Coronary artery (tissue), 2 donors: ENCODE measurements at regions not wholly inside any gene's neighbourhood (a gene's known extent, or its start where the extent isn't known, plus 50 kb on each side); places are given as distances from the start of the nearest gene placed in this dataset.

Source experiments
- DNase-seq: peaks from one replicate; pipeline ENCODE4 v3.0.0-alpha.2; 2017; ENCODE audit warnings: low spot score
- H3K27ac ChIP-seq, 2 donors: fragments of 200-600 bp; sonication (generic); one replicate each; pipeline ENCODE4 v1.5.1; 2016 to 2019
- H3K4me3 ChIP-seq: fragments of 200-600 bp; sonication (generic); 2 replicates; pipeline ENCODE4 v1.5.1; 2016; ENCODE audit warnings: mild to moderate bottlenecking, moderate library complexity
- TF ChIP-seq, protein P1 (sequence below): fragments of 200-600 bp; sonication (generic); IDR thresholded peaks from one replicate; pipeline ENCODE4 v1.5.1; 2019; ENCODE audit warnings: antibody characterized with exemption

DNA sequence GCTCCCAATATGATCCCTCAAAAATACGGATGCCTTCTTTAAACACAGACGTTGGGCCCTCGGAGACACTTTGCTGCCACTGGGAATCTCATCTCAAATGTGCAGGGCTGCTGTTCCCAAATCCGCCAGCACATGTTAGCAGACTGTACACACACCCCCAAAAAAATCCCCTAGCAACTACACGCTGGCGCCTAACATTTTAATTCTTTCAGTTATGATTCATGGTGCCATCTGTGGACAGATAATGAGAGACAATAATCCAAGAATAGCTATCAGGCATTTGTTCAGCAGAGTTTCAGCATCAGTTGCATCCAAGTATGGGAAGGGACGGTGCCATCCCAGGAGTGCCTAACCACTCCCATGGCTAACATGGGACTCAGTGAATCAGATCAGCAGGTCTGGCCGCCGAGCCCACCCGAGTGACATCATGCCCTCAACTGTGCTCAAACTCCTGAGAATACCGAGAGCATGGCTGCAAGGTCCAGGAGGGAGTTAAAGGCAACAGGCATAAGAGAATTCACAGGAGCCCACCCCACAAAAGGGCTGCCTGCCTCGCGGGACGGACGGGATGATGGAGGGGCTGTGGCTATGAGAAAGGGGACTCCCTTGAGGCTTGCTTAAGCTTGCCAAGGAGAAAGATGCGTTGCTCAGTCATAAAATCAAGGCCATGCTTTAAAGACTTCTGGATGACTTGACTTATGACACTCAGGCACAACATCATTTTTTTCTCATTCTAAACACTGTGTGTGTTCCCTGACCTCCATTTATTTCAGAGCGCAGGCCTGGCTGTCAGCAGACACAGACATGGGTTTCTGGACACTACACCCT lies 337.0 kb downstream of the SHANK2 start:
- DNase-seq = no peak
- TF ChIP-seq, protein P1, sequence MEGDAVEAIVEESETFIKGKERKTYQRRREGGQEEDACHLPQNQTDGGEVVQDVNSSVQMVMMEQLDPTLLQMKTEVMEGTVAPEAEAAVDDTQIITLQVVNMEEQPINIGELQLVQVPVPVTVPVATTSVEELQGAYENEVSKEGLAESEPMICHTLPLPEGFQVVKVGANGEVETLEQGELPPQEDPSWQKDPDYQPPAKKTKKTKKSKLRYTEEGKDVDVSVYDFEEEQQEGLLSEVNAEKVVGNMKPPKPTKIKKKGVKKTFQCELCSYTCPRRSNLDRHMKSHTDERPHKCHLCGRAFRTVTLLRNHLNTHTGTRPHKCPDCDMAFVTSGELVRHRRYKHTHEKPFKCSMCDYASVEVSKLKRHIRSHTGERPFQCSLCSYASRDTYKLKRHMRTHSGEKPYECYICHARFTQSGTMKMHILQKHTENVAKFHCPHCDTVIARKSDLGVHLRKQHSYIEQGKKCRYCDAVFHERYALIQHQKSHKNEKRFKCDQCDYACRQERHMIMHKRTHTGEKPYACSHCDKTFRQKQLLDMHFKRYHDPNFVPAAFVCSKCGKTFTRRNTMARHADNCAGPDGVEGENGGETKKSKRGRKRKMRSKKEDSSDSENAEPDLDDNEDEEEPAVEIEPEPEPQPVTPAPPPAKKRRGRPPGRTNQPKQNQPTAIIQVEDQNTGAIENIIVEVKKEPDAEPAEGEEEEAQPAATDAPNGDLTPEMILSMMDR = no peak
- Histone ChIP-seq H3K4me3 (no peak overlapping the region), H3K27ac (no peak overlapping the region)

DNA sequence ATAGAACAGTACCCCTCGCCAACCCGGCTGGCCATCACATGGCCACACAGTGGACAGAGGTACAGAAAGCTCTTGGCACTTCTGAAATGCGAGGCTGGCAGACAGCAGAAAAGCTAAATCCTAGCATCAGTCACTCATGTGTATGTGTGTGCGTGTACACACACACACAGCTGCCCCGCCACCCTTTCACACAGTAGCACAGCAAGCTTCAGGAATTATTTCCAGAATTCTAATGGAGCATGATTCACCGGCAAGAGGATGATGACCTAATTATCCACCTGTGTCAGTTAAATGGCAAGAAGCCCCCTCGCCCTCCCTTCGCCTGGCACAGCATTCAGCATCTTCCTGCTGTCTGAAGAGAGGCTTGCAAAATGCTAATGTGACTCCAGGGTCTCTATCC lies 336.0 kb downstream of the SHANK2 start:
- TF ChIP-seq, protein P1 = no peak
- no peak for DNase-seq
- no peak overlapping the region for H3K4me3 ChIP-seq
- H3K27ac ChIP-seq = no peak overlapping the region

DNA sequence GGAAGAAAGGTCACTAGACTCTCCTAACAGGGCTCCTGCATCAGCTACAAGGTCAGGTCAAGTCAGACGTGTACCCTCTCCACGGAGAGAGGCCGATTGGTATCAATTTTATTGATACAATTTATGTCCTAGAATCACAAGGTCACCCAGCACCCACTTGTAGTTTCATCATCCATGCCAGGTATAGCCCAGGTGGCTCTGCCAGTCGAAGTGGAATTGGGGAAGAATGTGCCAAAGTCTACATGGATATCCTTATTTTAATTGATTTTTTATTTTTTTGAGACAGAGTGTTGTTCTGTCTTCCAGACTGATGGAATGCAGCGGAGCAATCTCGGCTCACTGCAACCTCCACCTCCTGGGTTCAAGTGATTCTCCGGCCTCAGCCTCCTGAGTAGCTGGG lies 334.1 kb downstream of the SHANK2 start:
- Histone ChIP-seq H3K27ac (no peak overlapping the region), H3K4me3 (no peak overlapping the region)
- TF ChIP-seq, protein P1 = no peak
- DNase-seq = no peak

DNA sequence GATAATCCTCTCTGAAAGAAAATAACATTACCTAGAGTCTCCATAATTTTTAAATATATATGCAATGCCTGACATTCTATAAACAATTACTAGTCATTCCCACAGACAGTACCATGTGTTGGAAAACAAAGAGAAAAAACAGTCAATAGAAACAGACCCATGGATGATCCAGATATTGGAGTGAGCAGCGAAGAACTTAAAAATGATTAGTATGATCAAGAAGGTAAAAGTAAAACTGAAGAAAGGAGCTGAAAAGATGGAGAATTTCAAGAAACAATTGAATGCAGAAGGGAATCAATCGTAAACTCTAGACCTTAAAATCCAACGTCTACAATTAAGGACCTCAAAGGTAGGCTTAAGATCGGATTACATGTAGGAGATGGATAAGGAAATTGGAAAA lies 330.6 kb downstream of the SHANK2 start:
- Histone ChIP-seq H3K27ac (no peak overlapping the region), H3K4me3 (no peak overlapping the region)
- TF ChIP-seq, protein P1 = no peak
- no peak for DNase-seq

DNA sequence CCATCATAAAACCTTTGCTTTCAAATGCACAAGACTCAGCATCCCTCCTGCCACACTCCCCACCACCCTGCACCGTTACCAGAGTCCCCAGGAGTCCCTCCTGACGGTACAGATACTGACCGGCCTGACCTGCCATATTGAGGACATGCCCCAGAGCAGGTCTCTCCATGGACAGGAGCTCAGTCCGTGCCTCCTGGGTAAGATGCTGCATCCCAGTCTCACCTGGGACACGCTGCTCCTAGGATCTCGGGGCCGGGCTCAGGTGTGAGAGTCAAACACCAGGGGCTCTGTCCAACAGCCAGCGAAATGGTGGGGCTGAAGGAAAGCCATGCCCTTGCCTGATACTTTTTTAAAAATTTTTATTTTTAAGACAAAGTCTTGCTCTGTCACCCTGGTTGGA lies 328.3 kb downstream of the SHANK2 start:
- TF ChIP-seq, protein P1 = no peak
- H3K27ac ChIP-seq = no peak overlapping the region
- H3K4me3 ChIP-seq = no peak overlapping the region
- no peak for DNase-seq

DNA sequence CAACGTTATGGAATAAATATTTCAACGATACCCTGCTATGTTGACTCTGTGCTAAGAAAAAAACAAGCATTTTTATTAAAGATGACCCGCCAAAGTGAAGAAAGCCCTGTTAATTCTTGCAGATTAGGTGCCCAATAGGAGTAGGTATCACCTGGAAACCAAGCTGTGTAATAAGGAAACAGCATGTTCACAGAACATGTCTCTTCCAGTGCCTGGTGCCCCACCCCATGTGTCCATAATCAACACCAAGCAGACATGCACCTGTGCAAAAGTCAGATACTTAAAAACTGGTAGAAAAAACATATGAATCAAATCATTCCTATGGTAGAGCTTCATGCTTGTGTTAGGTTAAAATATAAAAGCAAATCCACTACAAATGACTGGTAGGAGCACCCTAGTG lies 327.1 kb downstream of the SHANK2 start:
- no peak overlapping the region for H3K27ac ChIP-seq
- TF ChIP-seq, protein P1 = no peak
- DNase-seq = no peak
- H3K4me3 ChIP-seq = no peak overlapping the region

DNA sequence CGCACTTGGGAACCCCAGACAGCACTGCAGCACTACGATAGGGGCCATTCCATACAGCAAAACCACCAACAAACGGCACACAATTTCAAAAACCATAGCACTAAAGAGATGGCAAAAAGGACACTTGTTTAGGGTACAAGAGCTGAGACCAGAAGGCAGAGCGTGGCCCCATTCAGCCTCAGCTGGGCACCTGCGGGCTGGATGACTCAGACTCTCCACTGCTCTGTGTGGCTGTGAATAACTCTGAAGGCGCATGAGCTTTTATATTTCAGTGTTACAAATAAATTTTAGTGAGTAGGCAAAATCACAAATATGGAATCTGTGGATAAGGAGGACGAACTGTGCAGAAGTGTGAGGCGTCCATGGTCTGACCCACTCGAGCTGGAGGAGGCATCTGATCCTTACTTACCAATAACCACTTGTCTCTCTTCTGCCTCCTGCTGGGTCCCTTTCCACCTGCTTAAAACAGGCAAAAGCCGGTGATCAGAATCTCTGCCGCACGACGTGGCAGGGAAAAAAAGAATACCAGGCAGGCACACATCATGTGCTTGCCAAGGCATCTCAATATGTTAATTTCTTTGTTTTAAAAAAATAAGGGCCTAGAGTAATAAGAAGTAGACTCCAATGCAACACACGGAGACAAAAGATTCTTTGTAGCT lies 325.7 kb downstream of the SHANK2 start:
- no peak overlapping the region for H3K27ac ChIP-seq
- H3K4me3 ChIP-seq = no peak overlapping the region
- DNase-seq = no peak
- TF ChIP-seq, protein P1 = no peak
